Stomach smooth muscle (tissue), 2 donors: ENCODE measurements at regions not wholly inside any gene's neighbourhood (a gene's known extent, or its start where the extent isn't known, plus 50 kb on each side); places are given as distances from the start of the nearest gene placed in this dataset.
"Not testable (repeated sequence)": the region's sequence is repeated elsewhere in the genome, so short reads cannot be mapped to it uniquely, and the experiment has no call there.

Source experiments
- H3K27ac ChIP-seq: one replicate; pipeline ENCODE4 v1.7.0; 2013; ENCODE audit warnings: mild to moderate bottlenecking, low read length, inconsistent platforms
- H3K27me3 ChIP-seq, 2 donors: one replicate each; pipeline ENCODE4 v1.7.0; 2013; ENCODE audit warnings: low read length in 2 of 2; ENCODE audit not compliant: insufficient read depth in 2 of 2, control insufficient read depth in 1 of 2
- H3K36me3 ChIP-seq, 2 donors: one replicate each; pipeline ENCODE4 v1.7.0; 2013; ENCODE audit warnings: low read length in 2 of 2; ENCODE audit not compliant: control insufficient read depth in 2 of 2, insufficient read depth in 2 of 2
- H3K4me1 ChIP-seq: one replicate; pipeline ENCODE4 v1.7.0; 2013; ENCODE audit warnings: low read length; ENCODE audit not compliant: control insufficient read depth, insufficient read depth
- H3K4me3 ChIP-seq, 2 donors: one replicate each; pipeline ENCODE4 v1.7.0; 2013; ENCODE audit warnings: low read length in 2 of 2
- H3K9ac ChIP-seq, 2 donors: one replicate each; pipeline ENCODE4 v1.7.0; 2013; ENCODE audit warnings: low read length in 2 of 2, mild to moderate bottlenecking in 1 of 2
- H3K9me3 ChIP-seq, 2 donors: one replicate each; pipeline ENCODE4 v1.7.0; 2013; ENCODE audit warnings: low read length in 2 of 2; ENCODE audit not compliant: control insufficient read depth in 2 of 2
- donor health status: healthy.
- donor health status: Pancreatic carcinoma.

GRCh38 chr11:82465481-82465880 is 268.2 kb downstream of the FAM181B start:
- Histone ChIP-seq H3K27ac (no peak overlapping the region), H3K4me3 (no peak overlapping the region), H3K36me3 (no peaks in the 10 kb centered on the region), H3K9ac (no peak overlapping the region), H3K9me3 (no peaks in the 10 kb centered on the region), H3K4me1 (no peaks in the 10 kb centered on the region), H3K27me3 (no peaks in the 10 kb centered on the region)

GRCh38 chr11:82462608-82463242 is 270.9 kb downstream of the FAM181B start:
- no peaks in the 10 kb centered on the region for H3K9me3 ChIP-seq
- H3K27ac ChIP-seq = no peak overlapping the region
- H3K36me3 ChIP-seq = no peaks in the 10 kb centered on the region
- no peaks in the 10 kb centered on the region for H3K4me1 ChIP-seq
- no peak overlapping the region for H3K9ac ChIP-seq
- H3K4me3 ChIP-seq = no peak overlapping the region
- H3K27me3 ChIP-seq = no peaks in the 10 kb centered on the region

- no peak overlapping the region for H3K27ac ChIP-seq
- no peaks in the 10 kb centered on the region for H3K27me3 ChIP-seq
- H3K9ac ChIP-seq = no peak overlapping the region
- no peaks in the 10 kb centered on the region for H3K9me3 ChIP-seq
- no peaks in the 10 kb centered on the region for H3K4me1 ChIP-seq
- H3K36me3 ChIP-seq = no peaks in the 10 kb centered on the region
- H3K4me3 ChIP-seq = no peak overlapping the region
Measured at GRCh38 chr11:82458761-82459160, 274.9 kb downstream of the FAM181B start.

- H3K4me3 ChIP-seq = no peak overlapping the region
- no peak overlapping the region for H3K9ac ChIP-seq
- no peaks in the 10 kb centered on the region for H3K36me3 ChIP-seq
- no peak overlapping the region for H3K27ac ChIP-seq
- H3K27me3 ChIP-seq = no peaks in the 10 kb centered on the region
- no peaks in the 10 kb centered on the region for H3K4me1 ChIP-seq
- no peaks in the 10 kb centered on the region for H3K9me3 ChIP-seq
Measured at GRCh38 chr11:82458147-82458546, 275.5 kb downstream of the FAM181B start.

GRCh38 chr11:82450996-82451395 is 282.7 kb downstream of the FAM181B start:
- Histone ChIP-seq H3K27ac (no peak overlapping the region), H3K9ac (no peak overlapping the region), H3K36me3 (no peaks in the 10 kb centered on the region), H3K4me3 (no peak overlapping the region), H3K9me3 (no peaks in the 10 kb centered on the region), H3K4me1 (no peaks in the 10 kb centered on the region), H3K27me3 (no peaks in the 10 kb centered on the region)

- Histone ChIP-seq H3K9ac (no peak overlapping the region), H3K9me3 (no peaks in the 10 kb centered on the region), H3K27me3 (no peaks in the 10 kb centered on the region)
Measured at GRCh38 chr11:82406611-82407010, 327.1 kb downstream of the FAM181B start.

GRCh38 chr11:82405421-82405820 is 328.2 kb downstream of the FAM181B start:
- Histone ChIP-seq H3K27ac (no peak overlapping the region), H3K4me1 (no peaks in the 10 kb centered on the region), H3K36me3 (no peaks in the 10 kb centered on the region), H3K27me3 (no peaks in the 10 kb centered on the region), H3K9ac (no peak overlapping the region), H3K4me3 (no peak overlapping the region), H3K9me3 (no peaks in the 10 kb centered on the region)

More at GRCh38 chr11:82406611-82407010, 327.1 kb downstream of the FAM181B start:
- Histone ChIP-seq H3K27ac (no peak overlapping the region), H3K4me1 (no peaks in the 10 kb centered on the region), H3K36me3 (no peaks in the 10 kb centered on the region), H3K4me3 (no peak overlapping the region)

GRCh38 chr11:82404981-82405380 is 328.7 kb downstream of the FAM181B start:
- no peak overlapping the region for H3K27ac ChIP-seq
- no peak overlapping the region for H3K9ac ChIP-seq
- H3K9me3 ChIP-seq = no peaks in the 10 kb centered on the region
- H3K27me3 ChIP-seq = no peaks in the 10 kb centered on the region
- H3K36me3 ChIP-seq = no peaks in the 10 kb centered on the region
- H3K4me1 ChIP-seq = no peaks in the 10 kb centered on the region
- no peak overlapping the region for H3K4me3 ChIP-seq

GRCh38 chr11:82403640-82404305 is 329.9 kb downstream of the FAM181B start:
- H3K9ac ChIP-seq = no peak overlapping the region
- no peaks in the 10 kb centered on the region for H3K36me3 ChIP-seq
- no peaks in the 10 kb centered on the region for H3K27me3 ChIP-seq
- H3K4me3 ChIP-seq = no peak overlapping the region
- no peak overlapping the region for H3K27ac ChIP-seq
- H3K9me3 ChIP-seq = no peaks in the 10 kb centered on the region
- no peaks in the 10 kb centered on the region for H3K4me1 ChIP-seq

GRCh38 chr11:82398300-82398815 is 335.3 kb downstream of the FAM181B start:
- Histone ChIP-seq H3K27me3 (no peaks in the 10 kb centered on the region), H3K4me1 (no peaks in the 10 kb centered on the region), H3K36me3 (no peaks in the 10 kb centered on the region), H3K9me3 (no peaks in the 10 kb centered on the region), H3K9ac (no peak overlapping the region), H3K27ac (no peak overlapping the region), H3K4me3 (no peak overlapping the region)

GRCh38 chr11:82396639-82397038 is 337.0 kb downstream of the FAM181B start:
- H3K36me3 ChIP-seq, H3K4me3 ChIP-seq, H3K9ac ChIP-seq, H3K27me3 ChIP-seq, H3K27ac ChIP-seq, H3K9me3 ChIP-seq, H3K4me1 ChIP-seq: not testable (repeated sequence)
